HEK293T (cell line): ENCODE measurements at regions not wholly inside any gene's neighbourhood (a gene's known extent, or its start where the extent isn't known, plus 50 kb on each side); places are given as distances from the start of the nearest gene placed in this dataset.

Source experiments
- CTCF ChIA-PET: fragments of 350-600 bp; formaldehyde crosslinking; extraction: SDS; loops from one replicate; lab custom pipeline; 2021; ENCODE audit warnings: antibody characterized with exemption, inconsistent platforms; lab: Yijun Ruan, JAX
- POLR2A ChIA-PET: fragments of 350-600 bp; formaldehyde crosslinking; extraction: SDS; loops from one replicate; lab custom pipeline; 2020; ENCODE audit warnings: antibody characterized with exemption, inconsistent platforms; lab: Yijun Ruan, JAX
- DNase-seq: peaks from one replicate; pipeline ENCODE4 v3.0.0; 2012; ENCODE audit warnings: mixed read lengths; ENCODE audit errors: extremely low spot score
- ARNT ChIP-seq: fragments of 450-650 bp; IDR thresholded peaks from 2 replicates; pipeline ENCODE4 v1.6.1; 2017; ENCODE audit warnings: mild to moderate bottlenecking
- BHLHE40 ChIP-seq: fragments of 450-650 bp; IDR thresholded peaks from 2 replicates; pipeline ENCODE4 v1.6.1; 2016; ENCODE audit warnings: mild to moderate bottlenecking, moderate library complexity, borderline replicate concordance
- CTBP1 ChIP-seq: fragments of 450-650 bp; IDR thresholded peaks from 2 replicates; pipeline ENCODE4 v1.6.1; 2016; ENCODE audit warnings: borderline replicate concordance
- ELF4 ChIP-seq: fragments of 450-650 bp; IDR thresholded peaks from 2 replicates; pipeline ENCODE4 v1.6.1; 2017; ENCODE audit warnings: antibody characterized with exemption
- FOXA1 ChIP-seq: fragments of 450-650 bp; IDR thresholded peaks from 2 replicates; pipeline ENCODE4 v1.6.1; 2016; ENCODE audit warnings: mild to moderate bottlenecking
- FOXK2 ChIP-seq: fragments of 450-650 bp; IDR thresholded peaks from 2 replicates; pipeline ENCODE4 v1.6.1; 2016; ENCODE audit warnings: mild to moderate bottlenecking
- FOXM1 ChIP-seq: fragments of 450-650 bp; IDR thresholded peaks from 2 replicates; pipeline ENCODE4 v1.6.1; 2017; ENCODE audit warnings: mild to moderate bottlenecking, borderline replicate concordance
- HDGF ChIP-seq: fragments of 450-650 bp; IDR thresholded peaks from 2 replicates; pipeline ENCODE4 v1.6.1; 2017; ENCODE audit warnings: antibody characterized with exemption, borderline replicate concordance
- L3MBTL2 ChIP-seq: fragments of 450-650 bp; conservative IDR thresholded peaks from 2 replicates; pipeline ENCODE4 v1.6.1; 2016; ENCODE audit warnings: mild to moderate bottlenecking
- LEF1 ChIP-seq: fragments of 450-650 bp; IDR thresholded peaks from 2 replicates; pipeline ENCODE4 v1.6.1; 2017; ENCODE audit warnings: mild to moderate bottlenecking, borderline replicate concordance
- NFRKB ChIP-seq: fragments of 450-650 bp; IDR thresholded peaks from 2 replicates; pipeline ENCODE4 v1.6.1; 2016; ENCODE audit warnings: mild to moderate bottlenecking, moderate library complexity
- PKNOX1 ChIP-seq: fragments of 450-650 bp; IDR thresholded peaks from 2 replicates; pipeline ENCODE4 v1.6.1; 2016
- SP1 ChIP-seq: fragments of 450-650 bp; IDR thresholded peaks from 2 replicates; pipeline ENCODE4 v1.6.1; 2017
- SUZ12 ChIP-seq: fragments of 450-650 bp; IDR thresholded peaks from 2 replicates; pipeline ENCODE4 v1.6.1; 2016; ENCODE audit warnings: mild to moderate bottlenecking
- TARDBP ChIP-seq: fragments of 450-650 bp; IDR thresholded peaks from 2 replicates; pipeline ENCODE4 v1.6.1; 2016
- ZNF384 ChIP-seq: fragments of 450-650 bp; IDR thresholded peaks from 2 replicates; pipeline ENCODE4 v1.6.1; 2016

DNA sequence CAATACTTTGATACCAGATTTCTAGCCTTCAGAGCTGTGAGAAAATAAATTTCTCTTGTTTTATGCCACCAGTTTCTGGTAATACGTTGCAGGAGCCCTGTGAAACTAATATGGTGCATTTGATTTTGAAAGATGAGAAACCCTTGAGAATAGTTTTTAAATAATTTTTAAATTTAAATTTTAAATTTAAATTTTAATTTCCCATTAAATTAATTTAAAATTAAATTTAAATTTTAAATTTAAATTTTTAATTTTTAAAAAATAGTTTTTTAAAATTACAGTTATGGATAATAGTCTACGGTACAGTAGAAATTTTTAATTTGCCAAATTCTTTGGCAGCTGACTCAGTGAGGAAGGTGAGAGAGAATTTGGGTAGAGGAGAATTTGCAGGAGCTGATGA is 68.6 kb upstream of the SLC24A3 start:
- TF ChIP-seq TARDBP (no peak), BHLHE40 (no peak), NFRKB (no peak), L3MBTL2 (no peak), FOXA1 (no peak), ELF4 (no peak), SP1 (no peak), ARNT (no peak), PKNOX1 (no peak)
- no peak for DNase-seq
- CTCF ChIA-PET = no interaction called here
- POLR2A ChIA-PET = no interaction called here

DNA sequence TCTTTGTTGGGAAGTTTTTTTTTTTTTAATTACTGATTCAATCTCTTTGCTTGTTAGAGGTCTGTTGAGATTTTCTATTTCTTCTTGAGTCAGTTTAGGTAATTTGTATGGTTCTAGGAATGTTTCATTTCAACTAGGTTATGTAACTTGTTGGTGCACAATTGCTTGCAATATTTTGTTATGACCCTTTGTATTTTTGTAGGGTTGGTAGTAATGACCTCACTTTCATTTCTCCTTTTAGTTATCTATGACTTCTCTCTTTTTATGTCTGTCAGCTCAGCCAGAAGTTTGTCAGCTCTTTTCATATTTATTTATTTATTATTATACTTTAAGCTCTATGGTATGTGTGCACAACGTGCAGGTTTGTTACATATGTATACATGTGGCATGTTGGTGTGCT is 51.1 kb upstream of the SLC24A3 start:
- POLR2A ChIA-PET = no interaction called here
- DNase-seq = no peak
- no peak for TF ChIP-seq SP1
- no peak for TF ChIP-seq ARNT
- TF ChIP-seq L3MBTL2 = no peak
- TF ChIP-seq FOXK2 = no peak
- no peak for TF ChIP-seq LEF1
- TF ChIP-seq FOXM1 = no peak
- no peak for TF ChIP-seq NFRKB
- TF ChIP-seq BHLHE40 = no peak
- TF ChIP-seq PKNOX1 = no peak
- no peak for TF ChIP-seq CTBP1
- TF ChIP-seq TARDBP = no peak
- no peak for TF ChIP-seq SUZ12
- no peak for TF ChIP-seq ZNF384
- no peak for TF ChIP-seq FOXA1
- no peak for TF ChIP-seq ELF4
- no peak for TF ChIP-seq HDGF
- CTCF ChIA-PET = no interaction called here
